ENCODE measurements at regions not wholly inside any gene's neighbourhood (a gene's known extent, or its start where the extent isn't known, plus 50 kb on each side); places are given as distances from the start of the nearest gene placed in this dataset.

GRCh38 chr1:25084407-25084806 is 147.9 kb downstream of the SYF2 start:
- no peak overlapping the region for H3K9ac ChIP-seq (ENCODE audit: low read length)
- no peaks in the 10 kb centered on the region for H3K36me3 ChIP-seq (replicated peaks in 1 of 2; ENCODE audit: control extremely low read depth in 1 of 2, control insufficient read depth in 1 of 2, extremely low read depth in 1 of 2, insufficient read depth in 2 of 2, low read length in 1 of 2)
- H3K79me2 ChIP-seq (ENCODE audit: control insufficient read depth, insufficient read depth, low read length): no peaks in the 10 kb centered on the region
- H3K9me3 ChIP-seq (ENCODE audit: control extremely low read depth in 1 of 3, control insufficient read depth in 2 of 3, insufficient read depth in 1 of 3, low read length in 2 of 3): no peaks in the 10 kb centered on the region
- no peaks in the 10 kb centered on the region for H3K9me3 Mint-ChIP-seq (ENCODE audit: insufficient read depth)
- DNase-seq: no peak
- intact Hi-C loops (cut with micrococcal nuclease): no loop called here
- peaks cover 0 to 3% of the 10 kb centered on the region in 2 donors for H3K4me1 ChIP-seq (ENCODE audit: control insufficient read depth in 2 of 2, insufficient read depth in 2 of 2, low read length in 2 of 2)
- TF ChIP-seq EZH2 (IDR thresholded peaks at IDR 0.05; ENCODE audit: borderline replicate concordance, insufficient read depth, low read depth, low read length, poor library complexity, severe bottlenecking): no peak
- TF ChIP-seq CTCF (IDR thresholded peaks at IDR 0.05): no peak
- no peak overlapping the region for H2AFZ ChIP-seq (ENCODE audit: insufficient read depth, low read depth, low read length, poor library complexity, severe bottlenecking)
- no peak overlapping the region for H3K27ac ChIP-seq (ENCODE audit: low read length in 2 of 2)
- H3K27ac Mint-ChIP-seq: no peak overlapping the region
- WGBS (ENCODE audit: insufficient coverage): no CpG with 5 or more reads among the region's 1 CpG
- no peak overlapping the region for H3K4me2 ChIP-seq (replicated peaks; ENCODE audit: low read depth, low read length, poor library complexity, severe bottlenecking)
- H3K4me1 Mint-ChIP-seq: no peaks in the 10 kb centered on the region
- ATAC-seq (ENCODE audit: low read depth): no peak
- H3K4me3 ChIP-seq (ENCODE audit: control extremely low read depth in 1 of 5, extremely low read depth in 1 of 5, insufficient read depth in 1 of 5, low read depth in 2 of 5, low read length in 4 of 5): no peak overlapping the region
- H3K27me3 Mint-ChIP-seq: no peaks in the 10 kb centered on the region
- ChIA-PET POLR2A (no interaction called here), CTCF (interaction anchor here (0.7 kb wide), 1 partner anchor 15 kb away, joined by 3 read pairs; no protein-coding TSS in a partner anchor)
- H4K20me1 ChIP-seq (ENCODE audit: control insufficient read depth, insufficient read depth, low read length, poor library complexity, severe bottlenecking): no peaks in the 10 kb centered on the region
- peaks cover 0 to 3% (median 0%) of the 10 kb centered on the region in 4 experiments for H3K27me3 ChIP-seq (replicated peaks in 1 of 4; ENCODE audit: control extremely low read depth in 1 of 4, control insufficient read depth in 3 of 4, insufficient read depth in 4 of 4, low read length in 3 of 4)
- no peak overlapping the region for H3K4me3 Mint-ChIP-seq

GRCh38 chr1:25083481-25084345 is 148.6 kb downstream of the SYF2 start:
- H3K9ac ChIP-seq (ENCODE audit: low read length): no peak overlapping the region
- peaks cover 0 to 3% (median 0%) of the 10 kb centered on the region in 4 experiments for H3K27me3 ChIP-seq (replicated peaks in 1 of 4; ENCODE audit: control extremely low read depth in 1 of 4, control insufficient read depth in 3 of 4, insufficient read depth in 4 of 4, low read length in 3 of 4)
- H3K27ac Mint-ChIP-seq: no peak overlapping the region
- H3K4me3 Mint-ChIP-seq: no peak overlapping the region
- no peaks in the 10 kb centered on the region for H3K27me3 Mint-ChIP-seq
- no peak for ATAC-seq (ENCODE audit: low read depth)
- H3K9me3 ChIP-seq (ENCODE audit: control extremely low read depth in 1 of 3, control insufficient read depth in 2 of 3, insufficient read depth in 1 of 3, low read length in 2 of 3): peaks cover 0 to under 1% (median 0%) of the 10 kb centered on the region in 3 donors
- no peaks in the 10 kb centered on the region for H3K4me1 Mint-ChIP-seq
- no peaks in the 10 kb centered on the region for H3K36me3 ChIP-seq (replicated peaks in 1 of 2; ENCODE audit: control extremely low read depth in 1 of 2, control insufficient read depth in 1 of 2, extremely low read depth in 1 of 2, insufficient read depth in 2 of 2, low read length in 1 of 2)
- ChIA-PET POLR2A (no interaction called here), CTCF (interaction anchor here (0.6 to 1.2 kb wide), 2 partner anchors 151 to 236 kb away, joined by 3 read pairs; no protein-coding TSS in a partner anchor)
- no peak for DNase-seq
- no peaks in the 10 kb centered on the region for H3K9me3 Mint-ChIP-seq (ENCODE audit: insufficient read depth)
- H3K79me2 ChIP-seq (ENCODE audit: control insufficient read depth, insufficient read depth, low read length): no peaks in the 10 kb centered on the region
- intact Hi-C loops (cut with micrococcal nuclease): no loop called here
- no peak overlapping the region for H3K27ac ChIP-seq (ENCODE audit: low read length in 2 of 2)
- WGBS (ENCODE audit: insufficient coverage): 96% methylated on average over 20 of the region's 20 CpGs
- no peak overlapping the region for H3K4me3 ChIP-seq (ENCODE audit: control extremely low read depth in 1 of 5, extremely low read depth in 1 of 5, insufficient read depth in 1 of 5, low read depth in 2 of 5, low read length in 4 of 5)
- no peak for TF ChIP-seq EZH2 (IDR thresholded peaks at IDR 0.05; ENCODE audit: borderline replicate concordance, insufficient read depth, low read depth, low read length, poor library complexity, severe bottlenecking)
- no peak for TF ChIP-seq CTCF (IDR thresholded peaks at IDR 0.05)
- H2AFZ ChIP-seq (ENCODE audit: insufficient read depth, low read depth, low read length, poor library complexity, severe bottlenecking): no peak overlapping the region
- H4K20me1 ChIP-seq (ENCODE audit: control insufficient read depth, insufficient read depth, low read length, poor library complexity, severe bottlenecking): no peaks in the 10 kb centered on the region
- H3K4me2 ChIP-seq (replicated peaks; ENCODE audit: low read depth, low read length, poor library complexity, severe bottlenecking): no peak overlapping the region
- peaks cover 0 to 3% of the 10 kb centered on the region in 2 donors for H3K4me1 ChIP-seq (ENCODE audit: control insufficient read depth in 2 of 2, insufficient read depth in 2 of 2, low read length in 2 of 2)
